NCI-H2029 (cell line): ENCODE measurements at regions not wholly inside any gene's neighbourhood (a gene's known extent, or its start where the extent isn't known, plus 50 kb on each side); places are given as distances from the start of the nearest gene placed in this dataset.

ENCODE experiments used
- DNase-seq: peaks from one replicate; lab custom pipeline; 2025; lab: John Stamatoyannopoulos, UW

- no peak for DNase-seq
These were observed 450.8 kb downstream of the USP25 start for GRCh38 chr21:16180614-16181013.

GRCh38 chr21:16181018-16181417 lies 451.2 kb downstream of the USP25 start:
- DNase-seq: no peak

GRCh38 chr21:16185766-16186165 lies 456.0 kb downstream of the USP25 start:
- no peak for DNase-seq

DNA sequence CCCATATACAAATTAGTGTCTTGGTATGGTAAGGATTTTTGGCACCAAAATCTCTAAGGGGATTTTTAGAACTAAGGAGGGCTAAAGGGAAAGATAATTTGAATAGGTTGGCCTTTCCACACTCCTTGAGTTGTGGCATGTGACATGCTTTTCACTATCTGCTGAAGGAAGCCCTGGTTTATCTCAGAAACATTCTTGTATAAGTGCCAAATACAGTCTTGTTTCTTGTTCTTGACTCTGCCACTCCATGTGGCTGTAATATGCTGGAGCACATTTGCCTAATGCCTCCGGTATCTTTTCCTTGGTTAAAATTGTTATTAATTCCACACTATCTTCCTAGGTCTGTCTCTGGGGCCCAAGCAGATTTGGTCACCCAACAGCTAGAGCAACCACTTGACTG lies 457.0 kb downstream of the USP25 start:
- no peak for DNase-seq

- DNase-seq: no peak
These were observed 458.0 kb downstream of the USP25 start for GRCh38 chr21:16187603-16188301.

DNA sequence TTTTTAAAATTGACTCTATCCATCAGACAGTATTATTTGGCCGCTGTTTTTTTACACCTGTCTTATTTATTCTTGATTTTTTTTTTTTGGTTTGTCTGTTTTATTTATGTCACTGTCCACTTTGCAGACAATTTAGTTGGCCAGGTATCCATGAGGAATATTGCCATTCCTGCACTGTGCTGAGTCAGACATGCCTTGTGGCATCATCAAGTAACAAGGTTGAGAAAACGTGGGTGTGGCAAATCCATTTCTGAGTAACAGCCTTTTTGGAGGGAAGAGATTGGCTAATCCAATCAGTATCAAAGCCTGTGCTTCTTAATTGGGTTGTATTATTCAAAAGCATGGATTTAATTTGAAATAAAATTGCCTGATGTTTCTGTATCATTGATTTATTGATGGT lies 463.1 kb downstream of the USP25 start:
- DNase-seq: no peak

GRCh38 chr21:16193496-16194094 lies 463.8 kb downstream of the USP25 start:
- no peak for DNase-seq

- no peak for DNase-seq
These were observed 464.5 kb downstream of the USP25 start for GRCh38 chr21:16194095-16194787.

DNA sequence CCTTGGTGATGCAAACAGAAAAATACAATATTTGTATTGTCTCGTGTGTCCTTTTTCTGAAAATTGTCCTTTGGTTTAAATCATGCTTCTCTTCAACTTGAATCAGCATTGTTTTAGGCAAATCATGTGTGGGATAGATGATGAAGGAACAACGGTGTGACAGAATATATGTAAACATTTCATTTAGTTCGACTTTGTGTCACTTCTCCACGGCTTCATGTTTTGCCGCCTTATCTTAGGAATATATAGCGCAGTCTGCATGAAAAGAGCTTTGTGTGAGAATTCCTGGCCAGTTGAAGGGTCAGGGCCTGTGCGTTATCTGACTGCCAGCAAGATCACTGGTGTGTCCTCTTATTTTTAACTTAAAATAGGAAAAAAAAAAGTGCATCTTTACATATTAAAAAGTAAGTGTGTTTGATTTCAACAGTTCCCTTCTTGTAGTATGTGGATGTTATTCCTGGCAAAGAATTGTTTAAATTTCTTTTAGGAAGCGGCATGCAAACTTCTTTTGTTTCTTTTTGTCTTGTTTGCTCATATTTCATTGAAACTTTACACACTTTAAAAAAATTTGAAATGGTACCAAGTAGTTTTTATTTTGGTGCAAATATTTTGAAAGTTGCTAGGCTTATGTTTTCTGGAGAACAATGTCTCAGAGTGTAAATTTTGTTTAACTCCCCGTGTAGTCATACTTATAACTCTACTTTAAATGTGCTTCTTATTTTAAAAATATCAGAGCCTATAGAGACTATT lies 465.2 kb downstream of the USP25 start:
- no peak for DNase-seq

DNA sequence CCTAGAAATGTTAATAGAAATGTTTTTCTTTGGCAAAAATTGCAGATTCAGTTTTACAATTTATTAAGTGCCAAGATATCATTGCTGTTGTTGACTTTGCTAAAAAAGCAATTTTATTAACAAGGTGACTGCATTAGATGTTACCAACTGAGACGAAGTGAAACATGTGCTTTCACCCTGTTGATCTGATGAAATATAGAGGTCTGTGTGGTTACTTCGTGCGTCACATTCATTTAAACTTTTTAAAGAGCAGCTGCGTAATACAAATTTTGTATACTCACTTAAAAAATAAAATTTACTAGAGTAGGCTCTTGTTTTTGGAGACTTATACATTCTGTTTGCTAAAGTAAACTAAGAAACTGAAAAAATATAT lies 465.7 kb downstream of the USP25 start:
- no peak for DNase-seq

DNA sequence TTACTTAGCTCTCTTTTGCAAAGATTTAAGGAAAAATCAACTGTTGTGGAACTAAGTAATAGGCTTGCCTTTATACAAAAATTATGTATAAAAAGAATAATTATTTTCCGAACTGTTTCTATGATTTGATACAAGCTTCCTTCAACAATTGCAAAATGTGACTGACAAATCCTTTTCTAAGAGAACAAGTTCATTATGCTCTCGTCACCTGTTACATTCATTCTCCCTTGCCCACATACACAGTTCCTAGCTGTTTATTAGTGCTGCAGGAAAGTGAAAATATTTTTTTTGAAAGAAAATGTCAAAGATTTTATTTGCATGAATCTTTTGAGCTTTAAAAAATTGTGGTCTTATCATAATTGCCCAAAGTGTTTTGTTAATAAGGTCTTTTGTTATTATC lies 466.2 kb downstream of the USP25 start:
- no peak for DNase-seq

DNA sequence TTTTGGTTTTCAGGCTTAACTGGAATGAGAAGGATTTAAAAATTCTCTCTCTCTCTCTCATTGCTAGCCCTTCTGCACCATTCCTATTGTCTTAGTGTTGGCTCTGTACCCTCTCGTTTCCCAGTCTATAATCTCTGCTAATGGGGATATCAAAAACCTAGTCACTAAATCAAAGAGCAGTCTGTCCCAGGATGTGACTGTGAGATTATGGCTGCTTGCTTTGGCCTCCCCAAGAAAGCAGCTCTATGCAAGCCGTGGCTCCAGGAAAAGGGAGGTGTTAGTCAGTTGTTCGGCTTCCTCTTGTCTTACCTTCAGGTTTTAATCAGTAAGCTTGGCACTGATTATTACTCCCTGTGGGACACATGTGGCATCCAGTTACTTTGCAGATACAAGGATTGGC lies 468.8 kb downstream of the USP25 start:
- no peak for DNase-seq

GRCh38 chr21:16199539-16199938 lies 469.8 kb downstream of the USP25 start:
- DNase-seq: no peak

DNA sequence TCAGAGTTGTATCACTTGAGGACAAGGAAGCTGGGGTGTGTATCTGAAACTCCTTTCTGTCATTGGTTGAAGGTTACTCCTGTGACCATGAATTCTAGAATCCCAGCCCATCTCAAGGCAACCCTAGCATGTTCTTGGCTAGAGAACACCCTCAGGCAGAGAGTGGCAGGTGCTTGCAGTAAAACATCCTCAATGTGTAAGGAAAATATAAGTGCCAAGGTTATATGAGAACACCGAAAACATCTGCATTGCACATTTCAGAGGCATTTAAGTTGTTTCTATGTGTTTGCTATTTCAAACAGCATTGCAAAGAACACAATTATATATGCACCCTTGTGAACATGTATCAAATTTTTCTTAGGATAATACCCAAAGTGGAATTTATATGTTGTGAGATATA lies 471.9 kb downstream of the USP25 start:
- DNase-seq: no peak

DNA sequence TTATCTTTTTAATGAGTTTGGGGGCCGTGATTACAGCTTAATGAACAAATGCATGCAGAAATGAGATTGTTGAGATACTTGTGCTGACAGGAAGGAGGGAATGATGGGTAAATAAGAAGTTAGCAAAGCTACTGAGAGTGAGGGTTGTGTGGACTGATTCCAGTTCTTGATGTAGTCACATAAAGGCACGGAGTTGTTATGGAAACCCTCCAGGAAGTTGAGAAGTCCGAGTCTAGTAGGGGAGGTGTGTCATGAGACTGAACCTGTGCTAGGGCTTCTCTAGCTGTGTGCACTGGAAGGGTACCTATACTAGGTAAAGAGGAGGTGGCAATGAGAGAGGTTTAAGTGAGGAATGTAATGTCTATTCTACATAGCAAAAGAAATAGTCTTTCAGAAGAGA lies 475.7 kb downstream of the USP25 start:
- DNase-seq: no peak

DNA sequence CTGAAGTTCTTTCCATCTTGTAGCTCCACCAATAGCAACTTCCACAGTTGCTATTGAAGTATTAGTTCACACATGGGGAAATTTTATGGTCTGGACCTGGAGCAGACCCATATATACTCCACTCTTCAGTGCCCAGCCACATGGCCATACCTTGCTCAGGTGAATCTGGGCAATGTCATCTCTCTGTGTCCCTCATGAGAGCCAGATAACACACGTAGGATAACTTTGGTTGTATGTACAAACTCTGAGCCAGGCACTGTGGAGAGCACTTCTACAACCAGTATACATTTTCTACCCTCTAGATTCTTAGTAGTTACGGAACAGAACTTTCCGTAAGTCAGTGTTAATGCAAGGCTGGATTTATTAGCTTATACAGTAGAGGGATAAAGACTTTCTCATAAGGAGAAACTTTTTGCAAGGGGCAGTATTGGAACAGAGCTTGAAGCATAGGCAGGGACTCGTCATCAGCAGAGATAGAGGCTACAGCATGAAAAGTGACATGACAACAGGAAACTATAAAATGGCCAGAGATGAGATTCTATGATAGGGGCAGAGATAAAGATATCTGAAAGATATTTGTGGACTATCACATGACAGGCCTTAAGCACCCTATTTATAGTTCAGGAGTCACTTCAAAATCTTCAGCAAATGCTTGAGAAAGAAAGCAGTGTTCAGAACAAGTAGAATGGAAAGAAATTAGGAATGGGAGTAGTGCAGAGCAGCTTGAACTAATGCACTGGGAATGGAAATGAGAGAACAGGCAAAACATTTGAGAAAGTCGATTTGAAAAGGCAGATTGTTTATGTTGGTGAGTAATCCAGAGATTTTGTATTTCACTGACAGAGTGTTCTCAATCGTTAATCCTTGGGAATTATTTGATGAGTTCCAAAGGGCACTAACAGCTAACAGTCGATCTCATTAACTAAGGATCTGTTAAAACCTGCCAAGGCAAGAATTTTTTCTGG lies 481.8 kb downstream of the USP25 start:
- DNase-seq: no peak

- DNase-seq: no peak
These were observed 483.7 kb downstream of the USP25 start for GRCh38 chr21:16213518-16213917.

DNA sequence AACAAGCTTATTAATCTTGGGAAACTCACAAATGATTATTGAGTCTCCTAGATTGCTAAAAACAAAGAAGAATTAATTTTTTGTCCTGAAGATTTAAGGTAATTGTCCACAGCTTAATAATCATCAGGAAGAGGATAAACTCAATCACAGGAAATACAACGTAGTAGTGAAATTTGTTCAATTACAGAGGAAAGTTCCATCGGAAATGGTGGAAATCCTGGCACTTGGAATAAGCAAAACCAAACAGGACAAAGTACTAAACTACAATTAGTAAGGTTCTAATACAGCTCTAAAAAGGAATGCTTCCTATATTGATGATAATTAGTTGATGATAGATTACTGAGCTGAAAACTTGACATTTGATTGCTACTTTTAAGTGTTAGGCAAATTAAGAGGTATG lies 485.4 kb downstream of the USP25 start:
- no peak for DNase-seq

DNA sequence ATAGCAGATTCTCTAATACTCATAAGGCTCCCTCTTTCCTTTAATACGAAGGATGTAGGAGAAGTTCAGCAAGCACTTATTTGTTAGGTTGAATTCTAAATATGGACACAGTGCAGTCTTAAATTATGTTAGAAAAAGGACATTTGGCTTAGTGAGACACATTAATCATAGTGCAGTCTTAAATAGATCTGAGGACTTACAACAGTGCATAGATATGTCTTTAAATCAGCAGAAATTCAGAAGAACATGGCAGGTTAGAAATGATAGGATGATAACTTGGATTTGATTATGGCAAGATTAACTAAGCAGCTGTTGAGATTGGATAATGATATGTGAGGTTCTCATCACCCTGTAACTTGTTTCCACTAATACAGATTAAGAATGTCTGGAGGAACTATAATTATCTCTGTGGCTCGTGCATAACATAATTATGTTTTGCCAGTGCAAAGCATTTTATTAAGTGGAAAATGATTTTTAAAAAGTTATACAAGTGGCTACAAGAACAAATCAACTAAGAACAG lies 485.9 kb downstream of the USP25 start:
- no peak for DNase-seq

- DNase-seq: no peak
These were observed 486.6 kb downstream of the USP25 start for GRCh38 chr21:16216288-16216962.
